Suppressor macrophage (primary cell): ENCODE measurements at regions not wholly inside any gene's neighbourhood (a gene's known extent, or its start where the extent isn't known, plus 50 kb on each side); places are given as distances from the start of the nearest gene placed in this dataset.
"Not testable (repeated sequence)": the region's sequence is repeated elsewhere in the genome, so short reads cannot be mapped to it uniquely, and the experiment has no call there.

Source experiments
- DNase-seq, 4 experiments: peaks; one replicate each; pipeline ENCODE4 v3.0.0-alpha.2; 2020 to 2022

GRCh38 chr2:125224830-125225229 lies 1199.7 kb downstream of the CNTNAP5 start:
- no peak for DNase-seq

- DNase-seq, result no peak
Measured at GRCh38 chr2:125227843-125228392, 1202.8 kb downstream of the CNTNAP5 start.

GRCh38 chr2:125240870-125241269 lies 1215.8 kb downstream of the CNTNAP5 start:
- no peak for DNase-seq

GRCh38 chr2:125243074-125243473 lies 1218.0 kb downstream of the CNTNAP5 start:
- DNase-seq, result no peak

- DNase-seq, result no peak
Measured at GRCh38 chr2:125254010-125254409, 1228.9 kb downstream of the CNTNAP5 start.

GRCh38 chr2:125259451-125259850 lies 1234.4 kb downstream of the CNTNAP5 start:
- no peak for DNase-seq

- not testable (repeated sequence) for DNase-seq
Measured at GRCh38 chr2:125260366-125260930, 1235.4 kb downstream of the CNTNAP5 start.

GRCh38 chr2:125264453-125264852 lies 1239.4 kb downstream of the CNTNAP5 start:
- no peak for DNase-seq

GRCh38 chr2:125267683-125268082 lies 1242.6 kb downstream of the CNTNAP5 start:
- DNase-seq, result no peak

GRCh38 chr2:125272651-125273050 lies 1247.6 kb downstream of the CNTNAP5 start:
- DNase-seq, result no peak

- no peak for DNase-seq
Measured at GRCh38 chr2:125274718-125275117, 1249.6 kb downstream of the CNTNAP5 start.

GRCh38 chr2:125280265-125280664 lies 1255.2 kb downstream of the CNTNAP5 start:
- no peak for DNase-seq

- DNase-seq, result no peak
Measured at GRCh38 chr2:125281242-125281641, 1256.2 kb downstream of the CNTNAP5 start.

GRCh38 chr2:125296742-125297141 lies 1271.7 kb downstream of the CNTNAP5 start:
- DNase-seq, result no peak

- no peak for DNase-seq
Measured at GRCh38 chr2:125310657-125311364, 1285.7 kb downstream of the CNTNAP5 start.

- no peak for DNase-seq
Measured at GRCh38 chr2:125312342-125312741, 1287.3 kb downstream of the CNTNAP5 start.

GRCh38 chr2:125313806-125314205 lies 1288.7 kb downstream of the CNTNAP5 start:
- no peak for DNase-seq

- DNase-seq, result no peak
Measured at GRCh38 chr2:125318740-125319139, 1293.7 kb downstream of the CNTNAP5 start.

GRCh38 chr2:125324273-125324672 lies 1299.2 kb downstream of the CNTNAP5 start:
- DNase-seq, result no peak

- DNase-seq, result no peak
Measured at GRCh38 chr2:125330133-125330532, 1305.0 kb downstream of the CNTNAP5 start.

- DNase-seq, result no peak
Measured at GRCh38 chr2:125341353-125341752, 1314.6 kb upstream of the GYPC start.

- not testable (repeated sequence) for DNase-seq
Measured at GRCh38 chr2:125353542-125353941, 1302.4 kb upstream of the GYPC start.

- DNase-seq, result no peak
Measured at GRCh38 chr2:125364192-125364983, 1291.6 kb upstream of the GYPC start.

GRCh38 chr2:125364984-125365265 lies 1291.0 kb upstream of the GYPC start:
- no peak for DNase-seq
